Gastroesophageal sphincter (tissue), 3 donors: ENCODE measurements at regions not wholly inside any gene's neighbourhood (a gene's known extent, or its start where the extent isn't known, plus 50 kb on each side); places are given as distances from the start of the nearest gene placed in this dataset.

Source experiments
- POLR2AphosphoS5 ChIP-seq: sonication (generic); formaldehyde crosslinking; IDR thresholded peaks from one replicate; pipeline ENCODE4 v1.6.1; 2017; ENCODE audit warnings: antibody characterized with exemption
- TF ChIP-seq, protein P1 (sequence below), 4 experiments: fragments of 200-600 bp in 2 of 4; fragments of 450-650 bp in 2 of 4; sonication (generic) in 1 of 4; IDR thresholded peaks; one replicate each; pipeline ENCODE4 v1.5.1; 2017 to 2019; ENCODE audit warnings: antibody characterized with exemption in 4 of 4, mild to moderate bottlenecking in 2 of 4, moderate library complexity in 2 of 4

DNA sequence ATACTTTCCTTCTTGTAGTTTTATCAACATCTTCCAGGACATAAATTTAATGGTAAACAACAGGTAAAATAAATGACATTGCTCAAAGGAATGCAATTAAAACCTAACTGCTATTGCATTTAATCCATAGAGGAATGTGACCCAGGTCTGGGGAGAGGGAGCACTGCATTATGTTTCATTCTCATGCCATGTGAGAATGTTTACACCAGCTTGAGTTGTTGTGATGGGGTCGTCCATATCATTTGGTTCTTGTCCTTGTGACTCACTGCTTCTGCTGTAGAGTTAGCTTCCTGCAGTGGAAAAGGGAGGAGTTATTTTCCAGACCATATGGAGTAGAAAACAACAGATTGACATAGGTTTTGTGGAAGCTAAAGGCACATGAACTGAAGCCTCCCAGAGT is 129.3 kb upstream of the PMCH start:
- TF ChIP-seq, protein P1, sequence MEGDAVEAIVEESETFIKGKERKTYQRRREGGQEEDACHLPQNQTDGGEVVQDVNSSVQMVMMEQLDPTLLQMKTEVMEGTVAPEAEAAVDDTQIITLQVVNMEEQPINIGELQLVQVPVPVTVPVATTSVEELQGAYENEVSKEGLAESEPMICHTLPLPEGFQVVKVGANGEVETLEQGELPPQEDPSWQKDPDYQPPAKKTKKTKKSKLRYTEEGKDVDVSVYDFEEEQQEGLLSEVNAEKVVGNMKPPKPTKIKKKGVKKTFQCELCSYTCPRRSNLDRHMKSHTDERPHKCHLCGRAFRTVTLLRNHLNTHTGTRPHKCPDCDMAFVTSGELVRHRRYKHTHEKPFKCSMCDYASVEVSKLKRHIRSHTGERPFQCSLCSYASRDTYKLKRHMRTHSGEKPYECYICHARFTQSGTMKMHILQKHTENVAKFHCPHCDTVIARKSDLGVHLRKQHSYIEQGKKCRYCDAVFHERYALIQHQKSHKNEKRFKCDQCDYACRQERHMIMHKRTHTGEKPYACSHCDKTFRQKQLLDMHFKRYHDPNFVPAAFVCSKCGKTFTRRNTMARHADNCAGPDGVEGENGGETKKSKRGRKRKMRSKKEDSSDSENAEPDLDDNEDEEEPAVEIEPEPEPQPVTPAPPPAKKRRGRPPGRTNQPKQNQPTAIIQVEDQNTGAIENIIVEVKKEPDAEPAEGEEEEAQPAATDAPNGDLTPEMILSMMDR (IDR thresholded peaks at IDR 0.05): no peak
- TF ChIP-seq POLR2AphosphoS5: no peak
